Osteocyte (in vitro differentiated cells): ENCODE measurements at regions not wholly inside any gene's neighbourhood (a gene's known extent, or its start where the extent isn't known, plus 50 kb on each side); places are given as distances from the start of the nearest gene placed in this dataset.

Source experiments
- DNase-seq: peaks from one replicate; pipeline ENCODE4 v3.0.0; 2021; ENCODE audit warnings: mixed read lengths; ENCODE audit not compliant: unreplicated experiment; ENCODE audit errors: extremely low spot score
- H3K27ac Mint-ChIP-seq: one replicate; pipeline ENCODE4 v1.8.0; 2021; ENCODE audit warnings: mild to moderate bottlenecking, mixed read lengths; ENCODE audit not compliant: unreplicated experiment
- H3K27me3 Mint-ChIP-seq: one replicate; pipeline ENCODE4 v1.8.0; 2021; ENCODE audit warnings: mixed read lengths; ENCODE audit not compliant: unreplicated experiment
- H3K36me3 Mint-ChIP-seq: one replicate; pipeline ENCODE4 v1.8.0; 2021; ENCODE audit warnings: mixed read lengths; ENCODE audit not compliant: unreplicated experiment
- H3K4me1 Mint-ChIP-seq: one replicate; pipeline ENCODE4 v1.8.0; 2021; ENCODE audit warnings: mixed read lengths; ENCODE audit not compliant: unreplicated experiment
- H3K4me3 Mint-ChIP-seq: one replicate; pipeline ENCODE4 v1.8.0; 2021; ENCODE audit warnings: mild to moderate bottlenecking, moderate library complexity, mixed read lengths; ENCODE audit not compliant: unreplicated experiment
- H3K9me3 Mint-ChIP-seq: one replicate; pipeline ENCODE4 v1.8.0; 2021; ENCODE audit warnings: mixed read lengths; ENCODE audit not compliant: unreplicated experiment
- TF ChIP-seq, protein P1 (sequence below): fragments of 200-600 bp; sonication (generic); IDR thresholded peaks from 2 replicates; pipeline ENCODE4 v1.5.0; 2021; ENCODE audit warnings: antibody characterized with exemption, mild to moderate bottlenecking, moderate library complexity

- H3K36me3 Mint-ChIP-seq, result no peaks in the 10 kb centered on the region
- peaks cover 21% of the 10 kb centered on the region for H3K4me1 Mint-ChIP-seq
- H3K4me3 Mint-ChIP-seq, result no peak overlapping the region
- peak overlapping the region; percentile 3 for H3K27ac Mint-ChIP-seq
- no peaks in the 10 kb centered on the region for H3K27me3 Mint-ChIP-seq
- H3K9me3 Mint-ChIP-seq, result no peaks in the 10 kb centered on the region
- TF ChIP-seq, protein P1, sequence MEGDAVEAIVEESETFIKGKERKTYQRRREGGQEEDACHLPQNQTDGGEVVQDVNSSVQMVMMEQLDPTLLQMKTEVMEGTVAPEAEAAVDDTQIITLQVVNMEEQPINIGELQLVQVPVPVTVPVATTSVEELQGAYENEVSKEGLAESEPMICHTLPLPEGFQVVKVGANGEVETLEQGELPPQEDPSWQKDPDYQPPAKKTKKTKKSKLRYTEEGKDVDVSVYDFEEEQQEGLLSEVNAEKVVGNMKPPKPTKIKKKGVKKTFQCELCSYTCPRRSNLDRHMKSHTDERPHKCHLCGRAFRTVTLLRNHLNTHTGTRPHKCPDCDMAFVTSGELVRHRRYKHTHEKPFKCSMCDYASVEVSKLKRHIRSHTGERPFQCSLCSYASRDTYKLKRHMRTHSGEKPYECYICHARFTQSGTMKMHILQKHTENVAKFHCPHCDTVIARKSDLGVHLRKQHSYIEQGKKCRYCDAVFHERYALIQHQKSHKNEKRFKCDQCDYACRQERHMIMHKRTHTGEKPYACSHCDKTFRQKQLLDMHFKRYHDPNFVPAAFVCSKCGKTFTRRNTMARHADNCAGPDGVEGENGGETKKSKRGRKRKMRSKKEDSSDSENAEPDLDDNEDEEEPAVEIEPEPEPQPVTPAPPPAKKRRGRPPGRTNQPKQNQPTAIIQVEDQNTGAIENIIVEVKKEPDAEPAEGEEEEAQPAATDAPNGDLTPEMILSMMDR, result no peak
- no peak for DNase-seq
Observed at GRCh38 chr3:107428051-107428858, 51.0 kb downstream of the CCDC54 start.

DNA sequence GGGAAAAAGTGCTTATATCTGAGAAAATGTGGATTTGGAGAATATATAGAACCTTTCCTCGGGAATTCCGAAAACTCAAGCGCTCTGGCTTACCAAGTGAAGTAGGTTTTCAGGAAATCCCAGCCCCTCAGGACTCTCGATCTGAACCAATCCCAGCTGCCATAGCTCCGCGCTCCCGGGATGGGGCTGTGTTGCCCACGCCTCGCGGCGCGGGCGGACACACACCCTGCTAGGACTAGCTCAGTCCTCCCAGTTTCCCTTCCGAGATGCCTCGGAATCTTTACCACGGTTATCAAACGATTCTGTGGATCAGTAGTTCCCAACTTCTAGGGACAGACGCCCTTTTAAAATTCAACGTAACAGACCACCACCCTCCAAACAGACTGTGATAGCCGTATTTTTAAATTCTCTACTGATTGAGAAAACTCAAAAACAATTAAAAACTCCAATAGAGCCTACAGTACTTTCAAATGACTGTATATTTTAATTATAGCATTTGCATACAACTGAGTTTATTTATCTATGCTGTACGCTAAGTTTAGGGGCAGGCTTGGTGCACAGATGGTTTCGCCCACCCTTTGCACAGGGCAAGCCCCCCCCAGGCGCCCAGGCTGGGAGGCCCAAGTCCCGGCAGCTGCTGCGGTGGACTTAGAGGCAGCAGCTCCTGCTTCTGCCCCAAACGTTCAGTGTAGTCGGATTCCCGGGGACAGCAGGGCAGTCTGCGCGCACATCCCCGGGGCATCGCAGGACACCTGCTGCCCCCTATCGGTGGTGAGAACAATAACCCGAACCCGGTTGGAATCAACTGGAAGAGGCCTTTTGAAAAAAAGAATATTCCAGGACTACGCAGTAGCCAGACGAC is 52.3 kb downstream of the CCDC54 start:
- Mint-ChIP-seq H3K27ac (peak overlapping the region; percentile 89), H3K9me3 (no peaks in the 10 kb centered on the region), H3K27me3 (no peaks in the 10 kb centered on the region)

GRCh38 chr3:107430214-107430995 is 53.2 kb downstream of the CCDC54 start:
- DNase-seq, result no peak
- Mint-ChIP-seq H3K9me3 (no peaks in the 10 kb centered on the region), H3K27me3 (no peaks in the 10 kb centered on the region), H3K27ac (peak overlapping the region; percentile 89), H3K36me3 (no peaks in the 10 kb centered on the region), H3K4me3 (peak overlapping the region; percentile 77), H3K4me1 (peaks cover 21% of the 10 kb centered on the region)
- TF ChIP-seq, protein P1, result no peak

More for the DNA sequence above, 52.3 kb downstream of the CCDC54 start:
- peaks cover 21% of the 10 kb centered on the region for H3K4me1 Mint-ChIP-seq
- TF ChIP-seq, protein P1, result peak; percentile 93
- H3K36me3 Mint-ChIP-seq, result no peaks in the 10 kb centered on the region
- peak overlapping the region; percentile 77 for H3K4me3 Mint-ChIP-seq
- DNase-seq, result peak; percentile 93

DNA sequence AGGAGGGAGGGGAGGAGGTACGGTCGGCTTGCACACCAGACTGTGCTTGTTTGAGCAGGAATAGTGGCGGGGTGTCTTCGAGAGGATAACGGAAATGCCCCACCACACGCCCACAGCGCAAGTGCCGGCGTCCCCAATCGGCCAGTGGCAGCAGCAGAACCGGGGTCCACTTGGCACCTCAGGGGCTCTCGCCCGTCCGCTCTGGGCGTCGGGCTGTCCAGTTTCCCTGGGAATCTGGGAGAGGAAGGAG is 53.7 kb downstream of the CCDC54 start:
- DNase-seq, result no peak
- H3K4me3 Mint-ChIP-seq, result peak overlapping the region; percentile 77
- H3K27me3 Mint-ChIP-seq, result no peaks in the 10 kb centered on the region
- peak overlapping the region; percentile 89 for H3K27ac Mint-ChIP-seq
- no peaks in the 10 kb centered on the region for H3K36me3 Mint-ChIP-seq
- H3K4me1 Mint-ChIP-seq, result peaks cover 21% of the 10 kb centered on the region
- no peaks in the 10 kb centered on the region for H3K9me3 Mint-ChIP-seq
- TF ChIP-seq, protein P1, result no peak
